Activated CD8-positive, alpha-beta memory T cell treated with anti-CD3 and anti-CD28 coated beads for 4 hours (primary cell): ENCODE measurements at regions not wholly inside any gene's neighbourhood (a gene's known extent, or its start where the extent isn't known, plus 50 kb on each side); places are given as distances from the start of the nearest gene placed in this dataset.
"Not testable (repeated sequence)": the region's sequence is repeated elsewhere in the genome, so short reads cannot be mapped to it uniquely, and the experiment has no call there.

Source experiments
- DNase-seq, 2 donors: peaks; one replicate each; pipeline ENCODE4 v3.0.0-alpha.2; 2020; ENCODE audit warnings: low read depth in 2 of 2

DNA sequence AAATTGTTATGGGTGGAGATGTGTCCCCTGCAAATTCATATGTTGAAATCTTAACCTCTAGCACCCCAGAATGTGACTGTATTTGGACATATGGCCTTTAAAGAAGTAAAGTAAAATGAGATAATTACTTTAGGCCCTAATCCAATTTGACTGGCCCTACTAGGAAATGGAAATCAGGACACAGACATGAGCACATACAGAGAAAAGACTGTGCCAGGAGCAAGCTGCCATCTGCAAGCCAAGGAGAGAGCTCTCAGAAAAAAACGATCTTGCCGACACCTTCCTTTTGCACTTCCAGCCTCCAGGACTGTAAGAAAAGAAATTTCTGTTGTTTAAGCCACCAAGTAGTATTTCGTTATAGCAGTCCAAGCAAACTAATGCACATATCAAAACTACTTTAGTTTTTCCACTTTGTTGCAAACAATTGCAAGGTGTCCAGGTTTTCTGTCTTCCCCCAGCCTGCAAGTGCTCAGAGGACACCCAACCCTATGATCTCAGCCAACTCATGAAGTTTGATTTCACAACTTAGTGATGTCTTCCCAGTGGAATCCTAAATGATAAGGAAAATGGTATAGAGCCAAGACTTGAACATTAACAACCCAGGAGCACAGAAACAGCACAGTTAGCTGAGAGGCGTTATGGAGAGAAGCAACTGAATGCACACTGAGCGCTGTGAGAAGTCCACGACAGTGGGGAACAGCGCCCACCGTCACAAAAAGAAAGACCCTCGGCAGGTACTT lies 351.2 kb downstream of the BCL2L11 start:
- not testable (repeated sequence) for DNase-seq

GRCh38 chr2:111472844-111473403 lies 352.2 kb downstream of the BCL2L11 start:
- DNase-seq, result not testable (repeated sequence)

DNA sequence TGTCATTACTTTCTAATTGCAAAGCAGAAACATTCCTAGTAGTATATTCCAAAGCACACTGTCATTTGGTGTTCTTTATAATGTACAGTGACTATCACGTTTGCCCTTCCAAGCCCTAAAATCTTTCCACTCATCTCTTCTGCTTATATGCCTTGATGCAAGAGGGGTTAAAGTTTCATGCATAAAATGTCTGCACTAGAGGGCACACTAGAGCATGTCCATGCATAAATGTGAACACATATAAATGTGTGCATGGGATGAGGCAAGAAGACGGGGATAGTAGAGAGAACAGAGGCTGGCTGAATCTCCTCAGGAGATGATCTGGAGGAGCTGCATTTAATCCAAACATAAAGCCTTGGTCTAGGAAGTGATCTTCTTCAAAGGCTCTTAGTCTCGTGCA lies 352.8 kb downstream of the BCL2L11 start:
- not testable (repeated sequence) for DNase-seq

DNA sequence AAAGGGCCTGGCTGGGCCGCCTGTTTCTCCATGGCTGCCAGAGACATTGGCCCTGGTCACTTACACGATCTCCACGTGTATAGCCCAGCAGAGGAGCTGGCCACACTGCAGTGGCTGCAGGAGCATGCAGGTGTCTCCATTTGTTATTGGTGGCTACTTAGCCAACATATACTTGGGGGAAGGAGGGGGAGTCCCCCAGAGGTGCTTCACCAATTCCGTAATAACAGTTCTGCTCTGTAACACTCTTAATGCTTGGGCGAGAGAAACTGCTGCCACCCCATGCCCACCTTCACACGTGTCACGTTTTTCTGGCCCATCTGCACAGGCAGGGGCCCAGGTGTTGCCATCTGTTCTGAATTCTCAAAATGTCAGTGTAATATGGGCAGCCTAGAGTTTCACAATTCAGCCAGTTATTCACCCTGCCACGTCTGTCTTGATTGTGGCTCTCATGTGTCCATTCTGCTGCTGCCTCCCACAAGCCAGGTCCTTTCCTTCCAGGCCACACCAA lies 353.5 kb downstream of the BCL2L11 start:
- DNase-seq, result not testable (repeated sequence)

DNA sequence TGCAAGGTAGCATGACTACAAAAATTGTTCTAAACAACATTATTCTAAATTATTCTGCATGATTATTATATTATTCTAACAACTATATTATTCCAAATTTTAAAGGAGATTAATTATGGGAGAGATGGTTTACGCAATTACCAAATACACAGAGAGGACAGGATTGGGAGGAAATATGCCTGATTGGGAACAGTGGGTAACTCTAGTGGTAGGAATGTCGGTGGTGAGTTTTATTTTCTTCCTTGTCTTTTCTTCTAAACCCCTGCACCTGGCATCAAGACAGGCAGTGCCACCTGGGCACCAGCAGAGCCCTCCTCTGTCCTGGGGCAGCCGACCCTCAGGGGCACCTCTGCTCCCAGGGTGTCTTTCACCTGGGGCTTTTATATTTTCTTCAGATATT lies 357.6 kb downstream of the BCL2L11 start:
- DNase-seq, result not testable (repeated sequence)

GRCh38 chr2:111478871-111479318 lies 358.2 kb downstream of the BCL2L11 start:
- not testable (repeated sequence) for DNase-seq

GRCh38 chr2:111480016-111480625 lies 359.4 kb downstream of the BCL2L11 start:
- not testable (repeated sequence) for DNase-seq

GRCh38 chr2:111480633-111481032 lies 359.9 kb downstream of the BCL2L11 start:
- not testable (repeated sequence) for DNase-seq

GRCh38 chr2:111481219-111481618 lies 360.5 kb downstream of the BCL2L11 start:
- not testable (repeated sequence) for DNase-seq

DNA sequence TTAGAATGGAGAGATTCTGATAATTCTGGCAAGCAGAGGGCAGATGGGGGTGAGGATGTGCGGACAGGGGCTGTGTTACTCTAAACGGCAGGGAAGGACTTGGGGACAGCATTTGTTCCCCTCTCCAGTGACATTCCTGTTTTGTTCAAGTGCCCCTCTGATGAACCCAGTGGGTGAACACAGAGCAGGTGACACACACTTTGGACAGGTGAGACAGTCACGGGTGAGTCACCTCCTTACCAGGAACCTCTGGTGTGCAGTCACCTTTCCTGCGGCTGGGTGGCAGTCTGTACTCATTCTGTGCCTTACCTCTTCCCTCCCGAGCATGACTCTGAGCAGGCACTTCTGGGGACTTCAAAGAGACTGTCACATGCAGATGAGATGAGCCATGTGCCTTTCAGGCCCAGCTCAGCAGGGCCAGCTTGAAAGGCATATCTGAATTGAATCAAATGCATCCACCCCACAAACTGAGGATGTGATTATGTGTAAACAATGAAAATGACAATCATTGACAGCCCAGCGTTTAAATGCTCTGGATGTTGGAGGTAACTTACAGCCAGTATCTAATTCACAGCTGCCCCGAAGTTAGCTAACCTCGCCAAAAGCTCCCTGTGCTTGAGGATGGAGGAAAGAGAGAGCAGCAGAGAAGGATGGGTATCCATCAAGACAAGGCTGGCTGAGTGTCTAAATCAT lies 362.4 kb downstream of the BCL2L11 start:
- DNase-seq, result peak in 1 of 2 donors; percentile 33

GRCh38 chr2:111484097-111484496 lies 363.4 kb downstream of the BCL2L11 start:
- DNase-seq, result not testable (repeated sequence)

GRCh38 chr2:111485895-111486294 lies 365.2 kb downstream of the BCL2L11 start:
- DNase-seq, result not testable (repeated sequence)

DNA sequence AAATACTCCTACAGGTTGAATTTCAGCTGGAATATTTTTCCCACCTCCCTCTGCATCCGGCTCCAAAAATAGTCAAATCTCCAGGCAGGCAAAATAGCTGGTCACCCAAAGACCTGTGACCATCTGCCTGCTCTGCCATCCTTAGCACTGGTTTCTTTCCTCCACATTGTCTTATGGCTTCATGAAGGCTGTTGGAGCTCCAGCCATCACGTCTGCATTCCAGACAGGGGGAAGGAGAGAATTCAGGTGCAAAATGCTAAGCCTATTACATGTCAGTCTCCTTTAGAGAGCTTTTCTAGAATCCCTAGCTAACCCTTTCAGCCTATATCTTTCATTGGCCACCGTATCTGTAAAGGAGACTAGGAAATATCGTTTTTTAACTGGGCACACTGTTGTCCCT lies 367.7 kb downstream of the BCL2L11 start:
- not testable (repeated sequence) for DNase-seq

GRCh38 chr2:111489460-111489859 lies 368.7 kb downstream of the BCL2L11 start:
- not testable (repeated sequence) for DNase-seq

DNA sequence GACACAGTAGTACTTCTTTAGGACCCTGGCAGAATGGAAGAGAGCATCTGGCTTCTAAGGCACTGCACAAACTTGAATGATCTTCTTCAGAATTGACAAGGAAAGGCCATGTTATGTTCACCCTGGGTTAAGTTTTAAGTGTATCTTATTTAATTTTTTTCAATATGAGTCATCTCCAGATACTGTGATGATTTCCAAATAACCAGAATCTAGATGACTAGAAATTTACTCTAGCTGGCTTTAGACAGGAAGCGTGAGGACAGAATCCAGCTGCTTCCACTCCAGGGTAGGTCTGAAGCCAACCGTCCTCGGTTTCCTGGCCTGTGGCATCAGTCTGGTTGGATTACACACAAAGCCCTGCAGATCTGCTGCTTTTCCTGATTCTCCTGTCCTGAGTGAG lies 370.5 kb downstream of the BCL2L11 start:
- not testable (repeated sequence) for DNase-seq

DNA sequence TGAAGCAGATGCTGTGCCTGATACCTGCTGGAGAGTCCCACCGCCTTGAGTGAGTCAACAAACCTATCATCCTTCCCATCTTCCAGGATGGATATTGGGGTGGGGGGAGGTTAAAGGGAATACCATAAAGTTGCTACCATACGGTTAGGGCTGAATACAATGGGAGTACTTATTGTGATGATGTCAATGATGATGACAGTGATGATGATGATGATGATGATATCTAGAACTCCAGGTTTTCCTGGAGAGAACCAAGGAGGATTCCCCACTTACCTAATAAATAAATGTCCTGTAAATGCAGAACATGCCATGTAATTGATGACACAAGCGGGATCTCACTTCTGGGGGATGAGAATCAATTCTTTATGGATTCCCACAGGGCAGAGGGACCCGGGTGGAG lies 370.9 kb downstream of the BCL2L11 start:
- DNase-seq, result not testable (repeated sequence)

- DNase-seq, result not testable (repeated sequence)
These were observed 372.4 kb downstream of the BCL2L11 start for GRCh38 chr2:111492995-111493719.

DNA sequence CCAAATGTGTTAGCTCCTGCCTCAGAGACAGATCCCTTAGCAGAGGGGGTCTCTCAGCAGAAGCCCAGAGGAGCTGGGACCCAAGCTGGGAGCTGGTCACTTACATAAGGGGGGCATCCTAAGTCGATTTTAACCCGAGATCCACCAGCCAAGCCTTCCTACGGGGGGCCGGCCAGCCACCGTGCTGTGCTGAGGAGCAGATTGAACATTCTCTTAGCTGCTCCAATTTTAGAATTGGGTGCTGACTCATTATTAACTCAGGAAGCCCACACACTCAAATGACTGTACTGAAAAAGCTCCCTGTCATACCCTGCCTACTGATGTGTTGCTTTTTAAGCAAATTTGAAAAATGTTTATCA lies 373.0 kb downstream of the BCL2L11 start:
- not testable (repeated sequence) for DNase-seq

- not testable (repeated sequence) for DNase-seq
These were observed 373.7 kb downstream of the BCL2L11 start for GRCh38 chr2:111494288-111494980.

DNA sequence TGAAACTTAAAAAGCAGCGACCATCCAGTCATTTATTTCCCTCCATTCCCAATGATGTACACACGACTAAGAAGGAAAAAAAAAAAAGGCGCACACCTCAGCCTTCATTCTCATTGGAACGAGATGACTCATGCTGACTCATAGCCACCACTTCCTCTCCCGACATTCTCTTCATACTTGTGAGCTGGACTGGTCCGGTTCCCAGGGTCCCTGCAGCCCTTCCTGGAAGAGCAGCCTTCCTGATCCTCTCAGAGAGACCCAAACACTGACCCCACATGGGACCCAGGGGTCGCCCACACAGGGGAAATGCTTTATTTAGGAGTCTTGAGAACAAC lies 374.2 kb downstream of the BCL2L11 start:
- DNase-seq, result not testable (repeated sequence)

DNA sequence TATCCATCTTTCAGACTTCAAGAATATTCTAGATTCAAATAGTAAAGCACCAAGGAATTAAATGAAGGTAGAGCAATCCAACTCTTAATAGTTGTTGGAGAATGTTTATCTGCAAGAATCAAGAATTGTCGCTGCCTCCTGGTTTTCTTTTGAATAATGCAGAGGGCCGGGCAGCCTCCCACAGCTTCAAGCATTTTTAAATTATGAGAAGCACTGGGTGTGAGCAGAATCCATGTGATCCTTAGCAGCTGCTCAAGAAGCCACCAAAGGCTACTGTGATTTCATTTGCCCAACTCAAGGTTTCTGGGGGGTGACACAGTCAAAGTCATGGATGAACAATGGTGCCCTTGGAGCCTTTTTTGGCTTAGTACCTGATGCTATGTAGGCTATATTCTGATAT lies 374.9 kb downstream of the BCL2L11 start:
- DNase-seq, result not testable (repeated sequence)
